BLaER1 (cell line): ENCODE measurements at regions not wholly inside any gene's neighbourhood (a gene's known extent, or its start where the extent isn't known, plus 50 kb on each side); places are given as distances from the start of the nearest gene placed in this dataset.

Experiments used
- H3K27ac ChIP-seq: shearing (Covaris generic); formaldehyde crosslinking; 2 replicates; pipeline ENCODE4 v1.8.1; 2022
- H3K27me3 ChIP-seq: shearing (Covaris generic); formaldehyde crosslinking; 2 replicates; pipeline ENCODE4 v1.8.1; 2022
- H3K36me3 ChIP-seq: shearing (Covaris generic); formaldehyde crosslinking; 2 replicates; pipeline ENCODE4 v1.8.1; 2022
- H3K4me1 ChIP-seq: shearing (Covaris generic); formaldehyde crosslinking; 2 replicates; pipeline ENCODE4 v1.8.1; 2022
- H3K4me2 ChIP-seq: shearing (Covaris generic); formaldehyde crosslinking; 2 replicates; pipeline ENCODE4 v1.8.1; 2022
- H3K4me3 ChIP-seq: shearing (Covaris generic); formaldehyde crosslinking; 2 replicates; pipeline ENCODE4 v1.8.1; 2022
- H3K9ac ChIP-seq: shearing (Covaris generic); formaldehyde crosslinking; 2 replicates; pipeline ENCODE4 v1.8.1; 2022
- H3K9me3 ChIP-seq: shearing (Covaris generic); formaldehyde crosslinking; 2 replicates; pipeline ENCODE4 v1.8.1; 2022
- H4K20me1 ChIP-seq: shearing (Covaris generic); formaldehyde crosslinking; 2 replicates; pipeline ENCODE4 v1.8.1; 2022
- Cebpa-rat ChIP-seq: shearing (Covaris generic); IDR thresholded peaks from 2 replicates; pipeline ENCODE4 v1.8.1; 2022

- H4K20me1 ChIP-seq, result no peaks in the 10 kb centered on the region
These were observed 92.7 kb downstream of the DYRK2 start for GRCh38 chr12:67741270-67741669.

DNA sequence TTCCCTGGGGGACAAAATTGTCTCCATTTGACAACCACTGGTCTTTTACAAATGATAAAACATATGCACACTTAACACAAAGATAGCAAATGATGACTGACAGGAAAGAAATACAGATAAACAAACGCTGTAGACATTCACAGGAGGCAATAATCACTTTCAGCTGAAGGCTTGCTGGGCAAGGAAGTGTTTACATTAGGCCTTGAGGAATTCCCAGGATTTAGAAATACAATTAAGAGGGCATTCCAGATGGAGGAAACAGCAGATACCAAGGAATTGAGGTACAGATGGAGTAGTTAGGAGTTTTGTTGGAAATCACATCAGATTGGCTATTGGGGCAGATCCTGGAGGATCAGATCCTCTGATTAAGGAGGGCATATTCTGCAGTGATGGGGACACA, 93.9 kb downstream of the DYRK2 start:
- Histone ChIP-seq H3K36me3 (no peaks in the 10 kb centered on the region), H3K9ac (no peak overlapping the region), H3K27me3 (no peaks in the 10 kb centered on the region), H3K4me3 (no peak overlapping the region), H3K9me3 (no peaks in the 10 kb centered on the region), H3K4me1 (no peaks in the 10 kb centered on the region), H3K4me2 (no peak overlapping the region), H4K20me1 (no peaks in the 10 kb centered on the region), H3K27ac (no peak overlapping the region)
- TF ChIP-seq Cebpa-rat, result no peak

More at GRCh38 chr12:67741270-67741669, 92.7 kb downstream of the DYRK2 start:
- Histone ChIP-seq H3K4me2 (no peak overlapping the region), H3K9ac (no peak overlapping the region), H3K9me3 (no peaks in the 10 kb centered on the region), H3K4me1 (no peaks in the 10 kb centered on the region), H3K4me3 (no peak overlapping the region), H3K36me3 (no peaks in the 10 kb centered on the region), H3K27me3 (no peaks in the 10 kb centered on the region), H3K27ac (no peak overlapping the region)
- TF ChIP-seq Cebpa-rat, result no peak

DNA sequence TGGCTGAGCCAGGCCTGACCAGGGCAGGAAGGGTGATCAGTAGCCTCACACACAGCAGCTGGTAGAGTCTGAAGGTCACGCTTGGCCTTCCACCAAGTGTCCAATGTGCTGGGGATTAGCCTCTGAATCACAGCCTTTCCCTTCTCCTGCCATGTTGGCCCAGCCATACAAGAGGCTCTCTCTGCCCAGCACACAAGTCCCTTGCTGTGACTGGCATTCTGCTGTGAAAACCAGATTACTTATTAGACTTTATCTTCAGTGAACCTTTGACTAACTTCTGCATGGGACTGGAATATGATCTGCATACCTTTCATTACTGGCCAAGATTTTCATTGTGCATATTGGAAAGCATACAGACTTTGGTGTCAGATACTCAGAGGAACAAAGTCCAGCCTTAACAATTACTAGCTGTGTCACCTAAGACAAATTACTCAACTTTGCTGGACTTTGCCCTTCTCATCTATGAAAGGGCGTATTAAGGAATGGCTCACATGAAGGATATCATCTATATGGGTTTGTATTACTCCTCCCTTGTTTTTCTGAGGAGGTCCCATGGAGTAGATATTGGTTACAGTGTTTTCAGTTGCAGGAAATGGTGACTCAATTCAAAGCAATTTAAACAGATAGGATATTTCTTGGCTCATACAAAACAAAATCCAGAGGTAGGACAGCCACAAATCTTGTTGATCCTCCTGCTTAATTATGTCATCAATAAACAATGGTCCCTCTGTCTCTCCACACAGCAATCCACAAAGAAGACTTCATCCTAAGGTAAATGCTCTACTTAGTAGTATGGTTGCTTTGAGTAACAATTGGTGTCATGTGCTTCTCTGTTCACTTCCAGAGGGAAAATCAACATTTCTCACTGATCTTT, 99.6 kb downstream of the DYRK2 start:
- H3K4me2 ChIP-seq, result no peak overlapping the region

GRCh38 chr12:67748743-67749040, 100.1 kb downstream of the DYRK2 start:
- Histone ChIP-seq H4K20me1 (no peaks in the 10 kb centered on the region), H3K9ac (no peak overlapping the region), H3K4me2 (no peak overlapping the region), H3K4me1 (no peaks in the 10 kb centered on the region), H3K27me3 (no peaks in the 10 kb centered on the region), H3K4me3 (no peak overlapping the region), H3K9me3 (no peaks in the 10 kb centered on the region), H3K36me3 (no peaks in the 10 kb centered on the region), H3K27ac (no peak overlapping the region)
- no peak for TF ChIP-seq Cebpa-rat

More for the DNA sequence above, 99.6 kb downstream of the DYRK2 start:
- Histone ChIP-seq H3K9ac (no peak overlapping the region), H3K27me3 (no peaks in the 10 kb centered on the region), H3K9me3 (no peaks in the 10 kb centered on the region), H4K20me1 (no peaks in the 10 kb centered on the region), H3K4me3 (no peak overlapping the region), H3K4me1 (no peaks in the 10 kb centered on the region), H3K36me3 (no peaks in the 10 kb centered on the region), H3K27ac (no peak overlapping the region)
- no peak for TF ChIP-seq Cebpa-rat

GRCh38 chr12:67750513-67751183, 102.1 kb downstream of the DYRK2 start:
- no peak for TF ChIP-seq Cebpa-rat
- no peaks in the 10 kb centered on the region for H3K27me3 ChIP-seq
- H3K9me3 ChIP-seq, result no peaks in the 10 kb centered on the region
- H3K27ac ChIP-seq, result no peak overlapping the region
- H3K4me1 ChIP-seq, result no peaks in the 10 kb centered on the region
- H3K4me2 ChIP-seq, result no peak overlapping the region
- no peaks in the 10 kb centered on the region for H3K36me3 ChIP-seq
- H4K20me1 ChIP-seq, result no peaks in the 10 kb centered on the region
- no peak overlapping the region for H3K4me3 ChIP-seq
- H3K9ac ChIP-seq, result no peak overlapping the region

DNA sequence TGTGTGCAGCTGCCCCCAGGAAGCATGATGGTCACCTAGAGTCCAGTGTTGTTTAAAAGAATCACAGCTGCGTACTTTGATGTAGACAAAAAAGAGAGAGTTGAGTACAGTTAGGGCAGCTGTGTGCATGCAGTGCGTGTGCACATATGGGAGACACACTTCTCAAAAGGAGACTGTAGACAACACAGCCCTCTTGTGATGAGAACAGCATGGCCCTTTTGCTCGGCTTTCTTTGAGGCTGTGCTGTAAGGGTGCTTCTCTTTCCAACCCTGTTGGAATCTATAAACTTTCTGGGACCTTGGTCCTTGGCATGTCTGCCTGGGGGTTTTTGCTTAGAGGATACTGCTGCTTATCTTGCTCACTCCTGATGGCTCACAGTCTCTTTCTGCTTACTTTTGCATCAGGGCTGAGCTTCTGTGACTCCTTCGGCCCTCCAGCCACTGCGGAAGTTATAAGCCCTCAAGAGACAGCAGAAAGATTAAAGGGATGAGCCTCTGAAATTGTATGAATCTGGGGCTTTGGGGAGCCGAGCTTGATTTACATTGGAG, 102.9 kb downstream of the DYRK2 start:
- Histone ChIP-seq H3K4me2 (no peak overlapping the region), H4K20me1 (no peaks in the 10 kb centered on the region), H3K4me3 (no peak overlapping the region), H3K27ac (no peak overlapping the region), H3K9me3 (no peaks in the 10 kb centered on the region), H3K4me1 (no peaks in the 10 kb centered on the region), H3K27me3 (no peaks in the 10 kb centered on the region), H3K36me3 (no peaks in the 10 kb centered on the region), H3K9ac (no peak overlapping the region)
- no peak for TF ChIP-seq Cebpa-rat

DNA sequence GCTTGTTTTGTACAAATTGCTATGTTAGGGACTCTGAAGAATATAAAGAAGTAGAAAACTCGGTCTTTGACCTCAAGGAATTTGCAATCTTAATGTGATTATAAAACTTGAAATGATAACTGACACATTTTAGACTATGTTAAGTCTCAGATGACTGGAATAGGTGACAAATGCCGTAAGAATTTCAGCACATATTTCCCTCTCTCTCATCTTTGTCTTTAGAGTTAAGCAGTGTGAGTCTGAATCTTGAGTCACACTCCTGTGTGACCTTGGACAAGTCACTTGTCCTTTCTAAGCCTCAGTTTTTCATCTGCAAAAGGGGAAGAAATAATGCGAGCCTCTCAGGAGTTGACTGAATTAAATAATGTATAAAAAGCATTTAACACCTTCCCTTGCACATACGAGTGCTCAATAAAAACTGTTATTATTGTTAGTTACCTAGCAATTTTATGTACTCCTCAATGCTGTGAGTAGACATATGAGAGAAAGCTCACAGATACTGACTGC, 103.7 kb downstream of the DYRK2 start:
- H4K20me1 ChIP-seq, result no peaks in the 10 kb centered on the region
- no peak overlapping the region for H3K4me2 ChIP-seq
- no peaks in the 10 kb centered on the region for H3K36me3 ChIP-seq
- TF ChIP-seq Cebpa-rat, result no peak
- no peaks in the 10 kb centered on the region for H3K27me3 ChIP-seq
- no peak overlapping the region for H3K27ac ChIP-seq
- no peaks in the 10 kb centered on the region for H3K4me1 ChIP-seq
- no peaks in the 10 kb centered on the region for H3K9me3 ChIP-seq
- H3K9ac ChIP-seq, result no peak overlapping the region
- H3K4me3 ChIP-seq, result no peak overlapping the region

GRCh38 chr12:67754933-67755697, 106.6 kb downstream of the DYRK2 start:
- Histone ChIP-seq H4K20me1 (no peaks in the 10 kb centered on the region), H3K4me2 (no peak overlapping the region), H3K9ac (no peak overlapping the region), H3K4me3 (no peak overlapping the region), H3K36me3 (no peaks in the 10 kb centered on the region), H3K9me3 (no peaks in the 10 kb centered on the region), H3K4me1 (no peaks in the 10 kb centered on the region), H3K27me3 (no peaks in the 10 kb centered on the region), H3K27ac (no peak overlapping the region)
- no peak for TF ChIP-seq Cebpa-rat

DNA sequence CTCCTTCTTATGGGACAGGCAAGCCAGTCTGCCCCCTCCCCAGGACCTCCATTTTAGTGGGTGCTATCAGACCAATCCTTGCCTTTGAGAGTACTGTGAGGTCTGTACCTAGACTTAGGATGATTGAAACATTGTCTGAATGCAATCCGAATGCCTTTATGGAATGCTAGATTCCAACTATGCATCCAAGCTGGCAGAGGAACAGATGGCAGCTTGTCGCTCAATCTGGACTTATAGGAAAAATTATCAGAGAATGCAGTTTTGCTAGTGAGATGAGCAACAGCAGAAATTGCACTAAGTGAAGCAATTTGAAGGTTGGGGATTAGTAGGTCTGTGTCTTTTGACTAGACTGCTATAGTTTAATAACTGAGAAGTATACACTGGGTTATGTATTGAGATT, 109.1 kb downstream of the DYRK2 start:
- Histone ChIP-seq H3K27ac (no peak overlapping the region), H3K27me3 (no peaks in the 10 kb centered on the region), H4K20me1 (no peaks in the 10 kb centered on the region), H3K4me1 (no peaks in the 10 kb centered on the region), H3K4me2 (no peak overlapping the region), H3K36me3 (no peaks in the 10 kb centered on the region), H3K9me3 (no peaks in the 10 kb centered on the region), H3K9ac (no peak overlapping the region), H3K4me3 (no peak overlapping the region)
- no peak for TF ChIP-seq Cebpa-rat

- Histone ChIP-seq H3K27ac (no peak overlapping the region), H3K4me1 (no peaks in the 10 kb centered on the region), H3K9ac (no peak overlapping the region), H3K27me3 (no peaks in the 10 kb centered on the region), H3K36me3 (no peaks in the 10 kb centered on the region), H3K4me3 (no peak overlapping the region), H3K4me2 (no peak overlapping the region), H4K20me1 (no peaks in the 10 kb centered on the region), H3K9me3 (no peaks in the 10 kb centered on the region)
- TF ChIP-seq Cebpa-rat, result no peak
These were observed 109.6 kb downstream of the DYRK2 start for GRCh38 chr12:67758119-67758518.
